ENCODE measurements at regions not wholly inside any gene's neighbourhood (a gene's known extent, or its start where the extent isn't known, plus 50 kb on each side); places are given as distances from the start of the nearest gene placed in this dataset.

GRCh38 chr2:107727318-107727717, 99.4 kb upstream of the RGPD4 start:
- H3K36me3 Mint-ChIP-seq (ENCODE audit: insufficient read depth, unreplicated experiment): no peaks in the 10 kb centered on the region
- intact Hi-C loops (cut with micrococcal nuclease; ENCODE audit: unreplicated experiment): no loop called here
- no peak for TF ChIP-seq CTCF (IDR thresholded peaks at IDR 0.05; ENCODE audit: unreplicated experiment)
- no peak overlapping the region for H3K27ac Mint-ChIP-seq (ENCODE audit: unreplicated experiment)
- no peak overlapping the region for H3K4me3 Mint-ChIP-seq (ENCODE audit: low read depth, unreplicated experiment)
- no peaks in the 10 kb centered on the region for H3K27me3 Mint-ChIP-seq (ENCODE audit: unreplicated experiment)
- no peaks in the 10 kb centered on the region for H3K4me1 Mint-ChIP-seq (ENCODE audit: low read depth, unreplicated experiment)
- no TSS peak for BruUV-seq (replicated peaks)
- DNase-seq: no peak
- CTCF ChIA-PET: no interaction called here
- peaks cover 3% of the 10 kb centered on the region for H3K9me3 Mint-ChIP-seq (ENCODE audit: low read depth, unreplicated experiment)

- no peak for DNase-seq
- TF ChIP-seq CTCF (IDR thresholded peaks at IDR 0.05; ENCODE audit: unreplicated experiment): no peak
- Mint-ChIP-seq H3K27me3 (ENCODE audit: unreplicated experiment) (no peaks in the 10 kb centered on the region), H3K27ac (ENCODE audit: unreplicated experiment) (no peak overlapping the region), H3K36me3 (ENCODE audit: insufficient read depth, unreplicated experiment) (no peaks in the 10 kb centered on the region), H3K4me3 (ENCODE audit: low read depth, unreplicated experiment) (no peak overlapping the region), H3K9me3 (ENCODE audit: low read depth, unreplicated experiment) (peaks cover 3% of the 10 kb centered on the region), H3K4me1 (ENCODE audit: low read depth, unreplicated experiment) (no peaks in the 10 kb centered on the region)
- CTCF ChIA-PET: no interaction called here
- intact Hi-C loops (cut with micrococcal nuclease; ENCODE audit: unreplicated experiment): no loop called here
- no TSS peak for BruUV-seq (replicated peaks)
These were observed 98.1 kb upstream of the RGPD4 start for GRCh38 chr2:107728586-107728985.

- intact Hi-C loops (cut with micrococcal nuclease; ENCODE audit: unreplicated experiment): no loop called here
- TF ChIP-seq CTCF (IDR thresholded peaks at IDR 0.05; ENCODE audit: unreplicated experiment): no peak
These were observed 97.3 kb upstream of the RGPD4 start for GRCh38 chr2:107729440-107729839.

GRCh38 chr2:107730898-107731297, 95.8 kb upstream of the RGPD4 start:
- Mint-ChIP-seq H3K9me3 (ENCODE audit: low read depth, unreplicated experiment) (peaks cover 3% of the 10 kb centered on the region), H3K4me3 (ENCODE audit: low read depth, unreplicated experiment) (no peak overlapping the region), H3K4me1 (ENCODE audit: low read depth, unreplicated experiment) (no peaks in the 10 kb centered on the region), H3K36me3 (ENCODE audit: insufficient read depth, unreplicated experiment) (no peaks in the 10 kb centered on the region), H3K27me3 (ENCODE audit: unreplicated experiment) (no peaks in the 10 kb centered on the region), H3K27ac (ENCODE audit: unreplicated experiment) (no peak overlapping the region)
- no TSS peak for BruUV-seq (replicated peaks)
- intact Hi-C loops (cut with micrococcal nuclease; ENCODE audit: unreplicated experiment): no loop called here
- TF ChIP-seq CTCF (IDR thresholded peaks at IDR 0.05; ENCODE audit: unreplicated experiment): no peak
- CTCF ChIA-PET: no interaction called here
- no peak for DNase-seq

More at GRCh38 chr2:107729440-107729839, 97.3 kb upstream of the RGPD4 start:
- CTCF ChIA-PET: no interaction called here
- no peak for DNase-seq
- no peaks in the 10 kb centered on the region for H3K27me3 Mint-ChIP-seq (ENCODE audit: unreplicated experiment)
- no peaks in the 10 kb centered on the region for H3K4me1 Mint-ChIP-seq (ENCODE audit: low read depth, unreplicated experiment)
- no peaks in the 10 kb centered on the region for H3K36me3 Mint-ChIP-seq (ENCODE audit: insufficient read depth, unreplicated experiment)
- no peak overlapping the region for H3K27ac Mint-ChIP-seq (ENCODE audit: unreplicated experiment)
- BruUV-seq (replicated peaks): no TSS peak
- H3K4me3 Mint-ChIP-seq (ENCODE audit: low read depth, unreplicated experiment): no peak overlapping the region
- H3K9me3 Mint-ChIP-seq (ENCODE audit: low read depth, unreplicated experiment): peaks cover 3% of the 10 kb centered on the region

DNA sequence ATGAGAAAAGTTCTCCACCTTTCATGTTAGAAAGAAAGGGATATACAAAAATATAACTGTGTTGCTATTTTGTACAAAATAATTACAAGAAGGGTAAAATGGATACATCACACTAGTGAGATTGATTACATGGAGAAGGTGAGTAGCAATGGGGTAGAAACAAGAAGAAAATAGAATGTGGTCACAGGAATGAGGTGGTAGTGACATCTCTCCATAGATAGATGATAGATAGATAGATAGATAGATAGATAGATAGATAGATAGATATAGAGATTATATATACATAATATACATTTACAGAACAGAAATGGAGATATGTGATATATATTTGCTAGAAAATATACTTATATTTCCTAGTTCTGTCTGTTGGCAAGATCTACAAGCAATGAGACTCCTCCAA, 95.3 kb upstream of the RGPD4 start:
- H3K27ac Mint-ChIP-seq (ENCODE audit: unreplicated experiment): no peak overlapping the region
- no peaks in the 10 kb centered on the region for H3K36me3 Mint-ChIP-seq (ENCODE audit: insufficient read depth, unreplicated experiment)
- H3K4me3 Mint-ChIP-seq (ENCODE audit: low read depth, unreplicated experiment): no peak overlapping the region
- no TSS peak for BruUV-seq (replicated peaks)
- CTCF ChIA-PET: no interaction called here
- intact Hi-C loops (cut with micrococcal nuclease; ENCODE audit: unreplicated experiment): no loop called here
- TF ChIP-seq CTCF (IDR thresholded peaks at IDR 0.05; ENCODE audit: unreplicated experiment): no peak
- no peak for DNase-seq
- no peaks in the 10 kb centered on the region for H3K4me1 Mint-ChIP-seq (ENCODE audit: low read depth, unreplicated experiment)
- H3K27me3 Mint-ChIP-seq (ENCODE audit: unreplicated experiment): no peaks in the 10 kb centered on the region
- peaks cover under 1% of the 10 kb centered on the region for H3K9me3 Mint-ChIP-seq (ENCODE audit: low read depth, unreplicated experiment)
